Stimulated activated CD4-positive, alpha-beta T cell treated with anti-CD3 and anti-CD28 coated beads, Interleukin-15, amount 100 ng/mL, for 48 hours (primary cell): ENCODE measurements at regions not wholly inside any gene's neighbourhood (a gene's known extent, or its start where the extent isn't known, plus 50 kb on each side); places are given as distances from the start of the nearest gene placed in this dataset.
"Not testable (repeated sequence)": the region's sequence is repeated elsewhere in the genome, so short reads cannot be mapped to it uniquely, and the experiment has no call there.

Experiments
- DNase-seq, 2 donors: peaks; one replicate each; pipeline ENCODE4 v3.0.0-alpha.2; 2020; ENCODE audit warnings: low read depth in 2 of 2

GRCh38 chr21:18114810-18115209, 129.8 kb upstream of the CHODL start:
- no peak for DNase-seq

- no peak for DNase-seq
These were observed 139.8 kb upstream of the CHODL start for GRCh38 chr21:18104802-18105201.

- not testable (repeated sequence) for DNase-seq
These were observed 148.2 kb upstream of the CHODL start for GRCh38 chr21:18096413-18096812.

GRCh38 chr21:18089786-18090185, 154.8 kb upstream of the CHODL start:
- DNase-seq: no peak

- no peak for DNase-seq
These were observed 174.2 kb upstream of the CHODL start for GRCh38 chr21:18070392-18070791.

- DNase-seq: no peak
These were observed 174.8 kb upstream of the CHODL start for GRCh38 chr21:18069875-18070274.

GRCh38 chr21:18060402-18060801, 184.2 kb upstream of the CHODL start:
- DNase-seq: no peak

GRCh38 chr21:18058731-18059398, 185.8 kb upstream of the CHODL start:
- DNase-seq: no peak

- no peak for DNase-seq
These were observed 191.5 kb upstream of the CHODL start for GRCh38 chr21:18053151-18053550.

GRCh38 chr21:18049461-18049860, 195.2 kb upstream of the CHODL start:
- DNase-seq: no peak

GRCh38 chr21:18041012-18041411, 203.6 kb upstream of the CHODL start:
- no peak for DNase-seq

GRCh38 chr21:18030248-18030647, 211.1 kb upstream of the C21orf91 start:
- DNase-seq: no peak

- DNase-seq: no peak
These were observed 207.2 kb upstream of the C21orf91 start for GRCh38 chr21:18026359-18026758.

GRCh38 chr21:18023711-18024110, 204.6 kb upstream of the C21orf91 start:
- no peak for DNase-seq

- DNase-seq: no peak
These were observed 204.0 kb upstream of the C21orf91 start for GRCh38 chr21:18023157-18023556.

GRCh38 chr21:18007121-18007520, 188.0 kb upstream of the C21orf91 start:
- no peak for DNase-seq

- DNase-seq: no peak
These were observed 187.5 kb upstream of the C21orf91 start for GRCh38 chr21:18006691-18007090.

GRCh38 chr21:18002393-18002792, 183.2 kb upstream of the C21orf91 start:
- no peak for DNase-seq

GRCh38 chr21:18000981-18001686, 182.0 kb upstream of the C21orf91 start:
- no peak for DNase-seq

- not testable (repeated sequence) for DNase-seq
These were observed 179.4 kb upstream of the C21orf91 start for GRCh38 chr21:17998599-17998998.

- DNase-seq: no peak
These were observed 170.6 kb upstream of the C21orf91 start for GRCh38 chr21:17989780-17990179.

GRCh38 chr21:17988102-17988437, 168.9 kb upstream of the C21orf91 start:
- no peak for DNase-seq

GRCh38 chr21:17987382-17988101, 168.4 kb upstream of the C21orf91 start:
- DNase-seq: no peak
